SK-N-SH treated with all-trans-retinoic acid at 6 μM for 48 hours (cell line): ENCODE measurements at regions not wholly inside any gene's neighbourhood (a gene's known extent, or its start where the extent isn't known, plus 50 kb on each side); places are given as distances from the start of the nearest gene placed in this dataset.

Experiments used
- BACH2 ChIP-seq: fragments of 250-450 bp; sonication (Bioruptor Pico); IDR thresholded peaks from 2 replicates; pipeline ENCODE4 v1.9.0; 2021; ENCODE audit warnings: mild to moderate bottlenecking, borderline replicate concordance
- CREB5 ChIP-seq: fragments of 250-450 bp; sonication (Bioruptor Pico); IDR thresholded peaks from 2 replicates; pipeline ENCODE4 v1.5.1; 2020; ENCODE audit warnings: low read depth, mild to moderate bottlenecking, moderate library complexity
- CSRNP3 ChIP-seq: fragments of 250-450 bp; sonication (Bioruptor Pico); IDR thresholded peaks from 2 replicates; pipeline ENCODE4 v1.5.1; 2021; ENCODE audit warnings: mild to moderate bottlenecking, moderate library complexity
- ISL1 ChIP-seq: fragments of 250-450 bp; sonication (Bioruptor Pico); IDR thresholded peaks from 2 replicates; pipeline ENCODE4 v2.1.2; 2022; ENCODE audit warnings: mild to moderate bottlenecking, moderate library complexity
- OSR1 ChIP-seq: fragments of 250-450 bp; sonication (Bioruptor Pico); IDR thresholded peaks from 2 replicates; pipeline ENCODE4 v1.8.0; 2022; ENCODE audit warnings: moderate library complexity, mild to moderate bottlenecking, inconsistent platforms
- TCF4 ChIP-seq: fragments of 250-450 bp; sonication (Bioruptor Pico); IDR thresholded peaks from 2 replicates; pipeline ENCODE4 v1.8.0; 2021; ENCODE audit warnings: mild to moderate bottlenecking, moderate library complexity, borderline replicate concordance
- TSHZ2 ChIP-seq: fragments of 250-450 bp; sonication (Bioruptor Pico); IDR thresholded peaks from 2 replicates; pipeline ENCODE4 v1.5.0; 2020; ENCODE audit warnings: mild to moderate bottlenecking, moderate library complexity
- ZFP3 ChIP-seq: fragments of 250-450 bp; sonication (Bioruptor Pico); IDR thresholded peaks from 2 replicates; pipeline ENCODE4 v1.5.0; 2020; ENCODE audit warnings: mild to moderate bottlenecking, moderate library complexity
- ZNF70 ChIP-seq: fragments of 450-650 bp; formaldehyde crosslinking; IDR thresholded peaks from 2 replicates; pipeline ENCODE4 v1.5.0; 2020; ENCODE audit warnings: mild to moderate bottlenecking, moderate library complexity
- ZNF8 ChIP-seq: fragments of 450-650 bp; formaldehyde crosslinking; IDR thresholded peaks from 2 replicates; pipeline ENCODE4 v1.5.0; 2020; ENCODE audit warnings: mild to moderate bottlenecking, moderate library complexity

- no peak for TF ChIP-seq CSRNP3 (CRISPR knock-in tag)
- TF ChIP-seq CREB5: no peak
- no peak for TF ChIP-seq BACH2
- TF ChIP-seq TSHZ2 (CRISPR knock-in tag): no peak
- TF ChIP-seq ZFP3 (CRISPR knock-in tag): no peak
- no peak for TF ChIP-seq ISL1 (CRISPR knock-in tag)
- no peak for TF ChIP-seq ZNF70 (CRISPR knock-in tag)
- no peak for TF ChIP-seq ZNF8
- no peak for TF ChIP-seq OSR1 (CRISPR knock-in tag)
- no peak for TF ChIP-seq TCF4 (CRISPR knock-in tag)
Measured at GRCh38 chr12:113633678-113634332, 162.1 kb upstream of the LHX5 start.
